Activated CD4-positive, alpha-beta T cell treated with anti-CD3 and anti-CD28 coated beads, Interleukin-2, amount 50 U/mL, for 24 hours (primary cell): ENCODE measurements at regions not wholly inside any gene's neighbourhood (a gene's known extent, or its start where the extent isn't known, plus 50 kb on each side); places are given as distances from the start of the nearest gene placed in this dataset.

Source experiments
- DNase-seq, 2 donors: peaks; one replicate each; pipeline ENCODE4 v3.0.0-alpha.2; 2020; ENCODE audit warnings: low read depth in 1 of 2, low spot score in 1 of 2

GRCh38 chr18:77899972-77900754, 650.5 kb downstream of the GALR1 start:
- DNase-seq: peak; percentile 16 to 23

GRCh38 chr18:77905011-77905410, 655.4 kb downstream of the GALR1 start:
- DNase-seq: no peak

GRCh38 chr18:77905449-77906055, 655.9 kb downstream of the GALR1 start:
- no peak for DNase-seq

GRCh38 chr18:77906103-77906892, 656.6 kb downstream of the GALR1 start:
- DNase-seq: no peak

DNA sequence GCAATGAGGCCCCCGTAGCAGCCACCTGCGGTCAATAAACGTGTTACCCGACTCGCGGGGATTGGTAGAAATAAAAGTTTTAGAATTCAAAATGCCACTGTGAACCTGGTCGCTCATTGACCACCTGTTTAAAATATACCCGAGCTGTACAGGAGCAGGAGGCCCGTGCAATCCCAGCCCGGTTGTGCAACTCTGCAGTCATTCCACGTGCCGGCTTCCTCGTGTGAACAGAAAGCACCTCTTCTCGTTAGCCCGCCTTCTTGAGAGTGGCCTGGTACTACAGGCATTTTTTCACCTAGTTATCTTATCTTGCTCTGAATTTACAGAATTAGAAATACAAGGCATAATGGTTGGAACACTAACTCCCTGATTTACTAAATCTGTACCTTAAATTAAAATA, 660.7 kb downstream of the GALR1 start:
- DNase-seq: no peak

DNA sequence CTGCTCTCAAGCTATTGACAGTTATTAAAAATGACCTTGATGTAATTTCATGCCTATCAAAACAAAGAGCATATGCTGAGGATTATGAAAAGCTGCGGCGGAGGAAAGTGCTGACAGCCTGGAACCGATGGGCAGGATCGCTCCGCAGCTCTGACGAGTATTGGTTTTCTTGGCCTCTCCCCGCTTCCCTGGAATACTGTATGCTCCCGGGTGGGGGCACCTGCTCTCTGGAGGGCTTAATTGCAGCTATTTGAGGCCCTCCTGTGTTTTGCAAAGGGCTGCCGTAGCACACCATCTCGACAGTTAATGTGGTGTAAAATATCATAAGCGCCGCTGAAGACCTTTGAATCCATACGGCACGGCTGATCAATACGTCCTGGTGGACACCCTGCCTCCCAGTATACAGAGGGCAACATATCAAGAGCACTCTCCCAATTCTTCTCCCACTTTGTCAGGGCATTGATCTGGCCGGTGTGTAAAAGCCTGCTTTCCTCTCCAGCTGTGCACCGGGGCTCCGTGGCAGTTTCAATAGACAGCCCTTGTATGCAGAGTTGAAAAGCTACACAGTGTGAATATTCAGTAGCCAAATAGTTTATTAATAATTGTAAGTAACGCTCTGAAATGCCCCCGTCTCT, 662.4 kb downstream of the GALR1 start:
- no peak for DNase-seq

- no peak for DNase-seq
These were observed 669.1 kb downstream of the GALR1 start for GRCh38 chr18:77918730-77919129.

- DNase-seq: no peak
These were observed 670.3 kb downstream of the GALR1 start for GRCh38 chr18:77919923-77920322.

DNA sequence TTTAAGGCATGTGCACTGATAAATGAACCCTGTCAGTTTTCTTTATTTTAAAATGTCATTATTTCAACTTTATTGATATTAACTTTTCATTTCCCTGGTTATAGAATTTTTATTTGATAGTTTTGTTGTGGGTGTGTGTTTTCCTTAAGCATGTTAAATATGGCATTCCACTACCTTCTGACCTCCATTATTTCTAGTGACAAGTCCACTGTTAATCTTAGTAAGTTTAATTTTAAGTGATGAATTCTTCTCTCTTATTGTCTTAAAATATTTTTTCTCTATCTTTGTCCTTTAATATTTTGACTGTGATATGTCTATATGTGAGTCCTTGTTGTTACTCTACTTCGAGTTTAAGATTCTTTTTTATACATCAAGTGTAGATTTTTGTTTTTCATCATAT, 685.7 kb downstream of the GALR1 start:
- DNase-seq: no peak

DNA sequence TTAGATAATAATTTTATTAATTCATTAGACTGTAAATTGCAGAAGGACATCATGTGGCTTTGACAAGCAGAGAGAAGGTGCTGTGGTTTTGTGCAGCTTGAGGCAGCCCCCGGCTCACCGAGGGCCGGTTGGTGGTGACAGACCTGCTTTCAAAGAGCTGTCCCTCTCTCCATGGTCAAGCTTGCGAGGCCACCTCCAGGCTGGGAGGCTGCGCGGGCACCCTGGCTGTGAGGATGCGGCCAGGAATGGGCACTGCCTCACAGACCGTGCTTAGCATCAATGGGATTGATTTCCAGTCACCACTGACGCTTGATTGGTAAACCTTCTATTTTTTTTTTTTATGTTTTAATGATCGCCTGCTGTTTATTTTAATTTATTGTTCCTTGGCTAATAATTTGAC, 690.9 kb downstream of the GALR1 start:
- no peak for DNase-seq

GRCh38 chr18:77944533-77944932, 694.9 kb downstream of the GALR1 start:
- no peak for DNase-seq

- no peak for DNase-seq
These were observed 698.9 kb downstream of the GALR1 start for GRCh38 chr18:77948567-77948966.

- DNase-seq: no peak
These were observed 699.8 kb downstream of the GALR1 start for GRCh38 chr18:77949355-77949973.

- DNase-seq: no peak
These were observed 709.6 kb downstream of the GALR1 start for GRCh38 chr18:77959248-77959647.

DNA sequence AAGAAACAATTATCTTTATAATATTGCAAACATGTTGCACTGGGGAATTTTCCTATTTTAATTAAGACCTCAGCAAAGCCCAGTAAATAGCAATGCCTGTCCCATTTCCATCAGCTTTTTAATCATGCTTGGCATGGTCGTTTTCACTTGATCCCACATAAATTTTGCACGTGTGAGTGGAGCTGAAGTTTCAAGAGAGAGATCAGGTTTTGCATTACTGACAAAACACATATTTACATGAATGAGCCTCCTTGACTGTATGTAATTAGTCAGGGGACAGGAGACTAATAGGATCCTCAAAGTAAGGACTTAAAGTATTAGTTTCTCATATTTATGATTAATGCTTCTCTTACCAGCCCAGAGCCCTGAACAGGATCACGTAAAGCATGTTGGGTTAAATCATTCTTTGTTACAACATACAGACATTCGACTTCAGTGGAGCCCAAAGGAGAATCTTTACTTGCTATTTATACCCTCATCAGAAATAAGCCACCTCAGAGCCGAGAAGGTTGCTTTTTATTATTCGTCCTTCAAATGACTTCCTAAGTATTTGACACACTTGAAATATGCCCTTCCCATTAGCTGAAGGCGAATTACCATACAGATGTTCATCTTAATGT, 711.3 kb downstream of the GALR1 start:
- DNase-seq: no peak

DNA sequence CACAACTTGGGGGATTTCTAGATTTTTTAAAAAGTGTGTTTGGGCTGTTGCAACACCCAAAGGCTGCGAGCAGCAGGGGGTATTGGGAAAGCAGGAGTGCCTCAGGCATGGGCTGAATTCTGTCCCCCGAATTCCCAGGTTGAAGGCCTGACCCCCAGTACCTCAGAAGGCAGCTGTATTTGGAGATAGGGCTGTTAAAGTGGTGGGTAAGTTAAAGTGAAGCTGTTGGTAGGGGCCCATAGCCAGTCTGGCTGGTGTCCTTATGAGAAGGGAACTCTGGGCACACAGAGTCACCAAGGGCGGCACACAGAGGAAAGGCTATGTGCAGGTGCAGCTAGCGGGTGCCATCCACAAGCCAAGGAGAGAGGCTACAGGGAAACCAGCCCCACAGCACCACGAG, 717.4 kb downstream of the GALR1 start:
- no peak for DNase-seq

DNA sequence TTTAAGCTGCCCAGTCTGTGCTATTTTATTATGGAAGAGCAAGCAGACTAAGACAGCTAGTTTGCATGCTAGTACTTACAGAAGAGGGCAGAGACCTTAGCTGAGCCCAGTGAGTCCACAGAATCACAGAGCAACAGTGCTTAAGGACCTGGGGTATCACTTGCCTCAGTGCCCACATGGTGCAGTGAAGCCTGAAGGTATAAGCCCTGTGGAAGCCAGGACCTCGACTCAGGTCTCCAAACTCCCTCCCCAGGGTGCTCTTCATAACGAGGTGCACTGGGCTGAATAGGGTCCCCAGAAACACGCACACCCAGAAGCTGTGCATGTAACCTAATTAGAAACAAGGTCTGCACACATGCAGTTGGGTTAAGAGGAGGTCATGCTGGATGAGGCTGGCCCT, 718.1 kb downstream of the GALR1 start:
- no peak for DNase-seq

DNA sequence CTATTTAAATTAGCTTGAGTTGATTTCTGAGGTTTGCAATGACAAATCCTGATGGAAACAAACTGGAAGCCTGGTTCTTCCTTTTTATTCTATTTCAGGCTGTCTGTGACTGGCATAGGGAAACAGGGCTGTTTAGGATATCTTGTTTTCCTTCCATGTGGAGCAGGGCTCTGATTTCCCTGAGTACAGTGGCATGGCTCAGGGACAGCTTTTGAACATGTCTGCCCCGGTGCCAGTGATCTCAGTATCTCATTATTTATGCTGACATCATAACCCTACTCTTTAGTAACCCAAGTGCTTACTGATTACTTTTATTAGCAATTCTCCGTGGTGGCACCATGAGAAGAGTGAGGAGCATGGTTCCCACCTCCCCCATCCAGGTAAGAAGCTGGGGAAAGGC, 720.3 kb downstream of the GALR1 start:
- no peak for DNase-seq

DNA sequence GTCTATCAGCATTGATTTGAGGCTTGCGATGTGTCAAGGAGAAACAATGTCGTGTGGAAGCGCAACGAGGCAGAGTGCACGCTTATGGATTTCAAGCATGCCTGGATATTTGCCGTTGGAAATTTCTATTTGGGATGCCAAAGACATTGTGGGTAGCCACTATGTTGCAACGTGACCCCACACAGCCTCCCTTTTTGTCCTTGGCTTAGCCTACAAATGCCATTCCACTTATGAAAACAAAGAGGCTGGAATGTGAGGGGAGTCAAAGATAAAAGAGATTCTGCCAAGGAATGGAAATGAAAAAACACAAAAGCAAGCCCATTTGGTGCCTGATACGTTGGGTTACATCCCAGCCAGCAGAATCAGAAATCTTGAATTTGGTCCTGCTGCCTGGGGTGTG, 721.2 kb downstream of the GALR1 start:
- no peak for DNase-seq

DNA sequence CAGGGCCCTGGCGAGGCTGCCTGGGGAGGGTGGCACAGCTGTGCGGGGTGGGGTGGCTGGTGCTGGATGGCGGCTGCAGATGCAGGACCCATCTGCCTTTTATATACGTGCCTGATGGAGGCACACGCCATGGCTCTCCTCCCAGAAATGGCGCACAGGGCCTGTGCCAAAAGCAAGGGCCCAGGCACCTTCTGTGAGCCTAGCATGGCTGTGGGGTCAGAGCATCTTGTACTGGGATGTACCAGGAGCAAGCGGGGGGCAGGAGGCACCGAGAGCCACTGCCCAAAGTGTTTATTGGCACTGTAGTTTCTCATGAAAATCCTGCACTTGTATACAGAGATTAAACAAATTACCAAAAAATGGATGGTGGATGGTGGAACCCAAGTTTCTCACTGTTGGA, 724.1 kb downstream of the GALR1 start:
- DNase-seq: no peak

DNA sequence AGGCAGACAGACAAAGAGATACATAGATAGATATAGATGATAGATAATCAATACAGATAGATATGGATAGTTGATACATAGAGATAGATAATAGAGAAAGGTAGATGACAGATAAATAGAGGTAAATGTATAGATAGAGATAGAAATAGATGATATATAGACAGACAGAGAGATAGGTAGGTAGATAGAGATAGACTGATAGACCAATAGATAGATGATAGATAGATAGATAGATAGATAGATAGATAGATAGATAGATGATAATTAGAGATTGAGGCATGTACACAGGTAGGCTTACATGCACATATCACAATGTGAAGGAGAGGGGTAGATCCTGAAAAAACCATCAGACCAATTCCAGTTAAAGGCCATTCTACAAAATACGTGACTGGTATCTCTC, 724.7 kb downstream of the GALR1 start:
- DNase-seq: no peak
